ENCODE measurements at regions not wholly inside any gene's neighbourhood (a gene's known extent, or its start where the extent isn't known, plus 50 kb on each side); places are given as distances from the start of the nearest gene placed in this dataset.

GRCh38 chr2:136308611-136309010, 190.7 kb upstream of the CXCR4 start:
- in situ Hi-C loops (cut with MboI; ENCODE audit: low sequenced_read_pairs, unreplicated experiment) = no loop called here
- TF ChIP-seq, protein P1, sequence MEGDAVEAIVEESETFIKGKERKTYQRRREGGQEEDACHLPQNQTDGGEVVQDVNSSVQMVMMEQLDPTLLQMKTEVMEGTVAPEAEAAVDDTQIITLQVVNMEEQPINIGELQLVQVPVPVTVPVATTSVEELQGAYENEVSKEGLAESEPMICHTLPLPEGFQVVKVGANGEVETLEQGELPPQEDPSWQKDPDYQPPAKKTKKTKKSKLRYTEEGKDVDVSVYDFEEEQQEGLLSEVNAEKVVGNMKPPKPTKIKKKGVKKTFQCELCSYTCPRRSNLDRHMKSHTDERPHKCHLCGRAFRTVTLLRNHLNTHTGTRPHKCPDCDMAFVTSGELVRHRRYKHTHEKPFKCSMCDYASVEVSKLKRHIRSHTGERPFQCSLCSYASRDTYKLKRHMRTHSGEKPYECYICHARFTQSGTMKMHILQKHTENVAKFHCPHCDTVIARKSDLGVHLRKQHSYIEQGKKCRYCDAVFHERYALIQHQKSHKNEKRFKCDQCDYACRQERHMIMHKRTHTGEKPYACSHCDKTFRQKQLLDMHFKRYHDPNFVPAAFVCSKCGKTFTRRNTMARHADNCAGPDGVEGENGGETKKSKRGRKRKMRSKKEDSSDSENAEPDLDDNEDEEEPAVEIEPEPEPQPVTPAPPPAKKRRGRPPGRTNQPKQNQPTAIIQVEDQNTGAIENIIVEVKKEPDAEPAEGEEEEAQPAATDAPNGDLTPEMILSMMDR (IDR thresholded peaks at IDR 0.05; ENCODE audit: borderline replicate concordance, control extremely low read depth, extremely low read depth, insufficient read depth, missing control alignments) = no peak

GRCh38 chr2:136306836-136307235, 188.9 kb upstream of the CXCR4 start:
- TF ChIP-seq, protein P1 (IDR thresholded peaks at IDR 0.05; ENCODE audit: borderline replicate concordance, control extremely low read depth, extremely low read depth, insufficient read depth, missing control alignments) = no peak
- in situ Hi-C loops (cut with MboI; ENCODE audit: low sequenced_read_pairs, unreplicated experiment) = no loop called here
- no peak for DNase-seq (ENCODE audit: low spot score)

More at GRCh38 chr2:136308611-136309010, 190.7 kb upstream of the CXCR4 start:
- DNase-seq (ENCODE audit: low spot score) = no peak

DNA sequence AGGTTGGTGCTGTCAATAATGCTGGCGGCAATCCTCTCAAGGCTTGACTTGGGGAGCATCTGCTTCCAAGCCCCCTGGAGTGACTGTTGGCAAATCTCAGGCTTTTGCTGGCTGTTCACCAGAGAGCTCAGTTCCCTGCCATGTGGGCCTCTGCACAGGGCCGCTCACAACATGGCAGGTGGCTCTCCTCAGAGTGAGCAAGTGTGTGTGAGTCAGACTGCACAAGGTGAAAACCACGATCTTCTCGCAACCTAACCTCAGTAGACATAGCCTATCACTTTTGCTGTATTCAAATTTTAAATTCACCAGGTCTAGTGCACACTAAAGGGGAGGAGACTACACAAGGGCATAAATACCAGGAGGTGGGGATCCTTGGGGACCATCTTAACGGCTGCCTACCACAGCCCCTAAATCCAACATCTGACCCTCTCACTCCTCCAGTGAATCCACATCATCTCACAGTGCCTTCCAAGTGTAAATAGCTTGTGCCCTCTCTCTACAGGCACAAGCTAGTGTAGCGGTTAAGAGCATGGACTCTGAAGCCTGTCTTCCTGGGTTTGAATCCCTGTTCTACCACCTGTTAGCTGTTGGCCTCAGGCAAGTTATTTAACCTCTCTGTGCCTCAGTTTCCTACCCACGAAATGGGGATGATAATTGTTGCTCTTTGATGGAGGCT, 187.7 kb upstream of the CXCR4 start:
- in situ Hi-C loops (cut with MboI; ENCODE audit: low sequenced_read_pairs, unreplicated experiment) = no loop called here
- TF ChIP-seq, protein P1 (IDR thresholded peaks at IDR 0.05; ENCODE audit: borderline replicate concordance, control extremely low read depth, extremely low read depth, insufficient read depth, missing control alignments) = no peak
- DNase-seq (ENCODE audit: low spot score) = peak; percentile 46

DNA sequence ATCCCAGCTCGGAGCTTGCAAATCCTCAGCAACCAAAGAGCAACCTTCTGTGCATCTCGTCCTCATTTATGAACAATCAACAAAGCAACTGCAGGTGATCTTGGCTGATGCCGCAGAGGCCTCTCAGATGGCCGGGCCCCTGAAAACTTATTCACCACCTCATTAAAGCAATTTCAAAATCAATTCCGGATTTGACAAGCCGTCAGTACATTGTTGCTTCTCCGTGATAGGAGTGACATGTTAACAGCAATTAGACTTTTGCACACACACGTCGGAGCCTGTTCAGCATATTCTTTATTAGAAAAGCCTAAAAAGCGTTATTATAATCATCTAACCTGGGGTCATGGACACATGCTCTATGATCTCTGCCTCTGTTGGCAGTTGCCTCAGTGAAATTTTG, 183.1 kb upstream of the CXCR4 start:
- TF ChIP-seq, protein P1 (IDR thresholded peaks at IDR 0.05; ENCODE audit: borderline replicate concordance, control extremely low read depth, extremely low read depth, insufficient read depth, missing control alignments) = no peak
- DNase-seq (ENCODE audit: low spot score) = no peak
- in situ Hi-C loops (cut with MboI; ENCODE audit: low sequenced_read_pairs, unreplicated experiment) = no loop called here

DNA sequence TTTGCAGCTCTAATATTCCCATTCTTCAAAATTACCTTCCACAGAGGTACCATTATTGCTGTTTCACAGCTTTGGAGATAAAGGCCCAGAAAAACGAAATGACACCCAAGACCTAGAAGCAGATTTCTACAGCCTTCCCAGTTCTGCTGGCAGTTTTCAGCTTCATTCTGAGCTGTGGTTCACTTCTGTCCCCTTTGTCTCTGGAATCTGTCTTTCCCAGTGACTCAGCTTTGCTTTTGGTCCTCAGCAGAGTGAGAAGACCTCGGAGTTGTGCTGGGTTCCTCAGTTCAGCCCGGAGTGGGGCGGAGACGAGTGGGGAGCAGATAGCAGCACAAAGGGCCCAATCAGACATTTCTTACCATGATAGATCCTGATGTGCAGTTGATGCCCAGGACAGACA, 180.7 kb upstream of the CXCR4 start:
- in situ Hi-C loops (cut with MboI; ENCODE audit: low sequenced_read_pairs, unreplicated experiment) = no loop called here
- TF ChIP-seq, protein P1 (IDR thresholded peaks at IDR 0.05; ENCODE audit: borderline replicate concordance, control extremely low read depth, extremely low read depth, insufficient read depth, missing control alignments) = no peak
- DNase-seq (ENCODE audit: low spot score) = no peak

DNA sequence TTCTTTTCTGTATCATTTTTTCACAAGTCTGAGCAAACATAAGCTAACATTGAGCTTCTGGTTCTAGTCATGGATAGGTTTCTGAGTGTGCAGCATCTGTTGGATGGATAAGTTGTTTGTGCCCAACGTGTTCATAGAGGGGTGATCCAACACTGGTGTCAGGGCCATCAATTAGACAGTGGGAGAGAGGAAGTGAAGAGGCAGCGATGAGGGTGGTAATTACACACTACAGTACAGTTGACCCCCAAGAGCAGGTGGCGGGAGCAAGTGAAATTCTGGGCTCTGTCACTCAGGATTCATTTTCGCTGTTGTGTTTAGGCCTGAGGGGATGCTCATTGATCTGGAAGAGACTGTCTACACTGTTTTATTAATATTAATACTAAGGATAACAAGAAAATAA, 180.0 kb upstream of the CXCR4 start:
- DNase-seq (ENCODE audit: low spot score) = no peak
- TF ChIP-seq, protein P1 (IDR thresholded peaks at IDR 0.05; ENCODE audit: borderline replicate concordance, control extremely low read depth, extremely low read depth, insufficient read depth, missing control alignments) = no peak
- in situ Hi-C loops (cut with MboI; ENCODE audit: low sequenced_read_pairs, unreplicated experiment) = no loop called here
